ENCODE measurements at regions not wholly inside any gene's neighbourhood (a gene's known extent, or its start where the extent isn't known, plus 50 kb on each side); places are given as distances from the start of the nearest gene placed in this dataset.

DNA sequence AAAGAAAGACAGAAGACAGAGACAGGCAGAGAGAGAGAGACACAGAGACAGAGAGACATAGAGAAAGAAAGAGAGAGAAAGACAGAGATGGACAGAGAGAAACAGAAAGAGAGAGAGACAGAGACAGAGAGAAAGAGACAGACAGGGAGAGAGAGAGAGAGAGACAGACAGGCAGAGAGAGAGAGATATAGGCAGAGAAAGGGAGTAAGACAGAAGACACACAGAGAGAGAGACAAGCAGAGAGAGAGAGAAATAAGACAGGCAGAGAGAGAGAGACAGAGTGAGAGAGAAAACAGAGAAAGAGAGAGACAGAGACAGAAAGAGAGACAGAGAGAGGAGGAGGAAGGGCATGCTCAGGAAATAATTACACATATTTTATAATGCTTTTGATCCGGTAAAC, 758.3 kb upstream of the DEFB115 start:
- TF ChIP-seq CTCF (IDR thresholded peaks at IDR 0.05) (no peak), POLR2A (IDR thresholded peaks at IDR 0.05) (no peak), EP300 (IDR thresholded peaks at IDR 0.05) (no peak)
